Esophagus (tissue), 2 donors: ENCODE measurements at regions not wholly inside any gene's neighbourhood (a gene's known extent, or its start where the extent isn't known, plus 50 kb on each side); places are given as distances from the start of the nearest gene placed in this dataset.

Experiments used
- H3K27ac ChIP-seq, 2 donors: one replicate each; pipeline ENCODE4 v1.5.1; 2013; ENCODE audit warnings: low read depth in 2 of 2, mild to moderate bottlenecking in 2 of 2, inconsistent platforms in 1 of 2, low read length in 1 of 2, moderate library complexity in 1 of 2
- H3K27me3 ChIP-seq, 2 donors: one replicate each; pipeline ENCODE4 v1.6.1; 2013; ENCODE audit warnings: low read length in 2 of 2, control low read depth in 1 of 2, mild to moderate bottlenecking in 1 of 2; ENCODE audit not compliant: insufficient read depth in 2 of 2, control insufficient read depth in 1 of 2
- H3K36me3 ChIP-seq, 2 donors: one replicate each; pipeline ENCODE4 v1.6.1; 2013; ENCODE audit warnings: low read length in 1 of 2; ENCODE audit not compliant: control insufficient read depth in 2 of 2, insufficient read depth in 2 of 2
- H3K4me1 ChIP-seq, 2 donors: one replicate each; pipeline ENCODE4 v1.6.1; 2013; ENCODE audit warnings: low read length in 1 of 2; ENCODE audit not compliant: control insufficient read depth in 2 of 2, insufficient read depth in 2 of 2
- H3K4me3 ChIP-seq, 2 donors: one replicate each; pipeline ENCODE4 v1.5.1; 2013; ENCODE audit warnings: low read length in 2 of 2, mild to moderate bottlenecking in 2 of 2, low read depth in 1 of 2, moderate library complexity in 1 of 2
- H3K9me3 ChIP-seq, 2 donors: one replicate each; pipeline ENCODE4 v1.6.1; 2013; ENCODE audit warnings: mild to moderate bottlenecking in 2 of 2, low read depth in 1 of 2, low read length in 1 of 2, moderate library complexity in 1 of 2; ENCODE audit not compliant: control insufficient read depth in 2 of 2, insufficient read depth in 1 of 2
- WGBS, 2 donors: extraction: QIAGEN DNeasy Blood & Tissue Kit; methylation state at CpG; one replicate each; pipeline ENCODE4 v1.1.7; 2013; 5-methylcytosine and 5-hydroxymethylcytosine counted together
- donor health status: healthy with polysubstance abuse.
- donor health status: Bipolar disorder and iron deficiency.

- Histone ChIP-seq H3K4me3 (no peak overlapping the region), H3K4me1 (no peaks in the 10 kb centered on the region), H3K9me3 (no peaks in the 10 kb centered on the region), H3K36me3 (no peaks in the 10 kb centered on the region), H3K27ac (no peak overlapping the region), H3K27me3 (no peaks in the 10 kb centered on the region)
- 58 to 67% methylated on average over 2 of the region's 2 CpGs for WGBS, 2 donors
These were observed 59.8 kb upstream of the GPM6A start for GRCh38 chr4:175871774-175872405.

GRCh38 chr4:175873707-175874106, 61.6 kb upstream of the GPM6A start:
- H3K27me3 ChIP-seq = no peaks in the 10 kb centered on the region
- no peak overlapping the region for H3K27ac ChIP-seq
- H3K4me3 ChIP-seq = no peak overlapping the region
- no peaks in the 10 kb centered on the region for H3K4me1 ChIP-seq
- no peaks in the 10 kb centered on the region for H3K36me3 ChIP-seq
- 74 to 81% methylated on average over 1 of the region's 1 CpG for WGBS, 2 donors
- H3K9me3 ChIP-seq = peaks cover 0 to 4% of the 10 kb centered on the region in 2 donors

- peaks cover 0 to 4% of the 10 kb centered on the region in 2 donors for H3K9me3 ChIP-seq
- H3K4me3 ChIP-seq = no peak overlapping the region
- no peak overlapping the region for H3K27ac ChIP-seq
- H3K4me1 ChIP-seq = no peaks in the 10 kb centered on the region
- H3K36me3 ChIP-seq = no peaks in the 10 kb centered on the region
- no peaks in the 10 kb centered on the region for H3K27me3 ChIP-seq
- WGBS, 2 donors = 47 to 52% methylated on average over 5 of the region's 5 CpGs
These were observed 62.2 kb upstream of the GPM6A start for GRCh38 chr4:175874306-175874705.

DNA sequence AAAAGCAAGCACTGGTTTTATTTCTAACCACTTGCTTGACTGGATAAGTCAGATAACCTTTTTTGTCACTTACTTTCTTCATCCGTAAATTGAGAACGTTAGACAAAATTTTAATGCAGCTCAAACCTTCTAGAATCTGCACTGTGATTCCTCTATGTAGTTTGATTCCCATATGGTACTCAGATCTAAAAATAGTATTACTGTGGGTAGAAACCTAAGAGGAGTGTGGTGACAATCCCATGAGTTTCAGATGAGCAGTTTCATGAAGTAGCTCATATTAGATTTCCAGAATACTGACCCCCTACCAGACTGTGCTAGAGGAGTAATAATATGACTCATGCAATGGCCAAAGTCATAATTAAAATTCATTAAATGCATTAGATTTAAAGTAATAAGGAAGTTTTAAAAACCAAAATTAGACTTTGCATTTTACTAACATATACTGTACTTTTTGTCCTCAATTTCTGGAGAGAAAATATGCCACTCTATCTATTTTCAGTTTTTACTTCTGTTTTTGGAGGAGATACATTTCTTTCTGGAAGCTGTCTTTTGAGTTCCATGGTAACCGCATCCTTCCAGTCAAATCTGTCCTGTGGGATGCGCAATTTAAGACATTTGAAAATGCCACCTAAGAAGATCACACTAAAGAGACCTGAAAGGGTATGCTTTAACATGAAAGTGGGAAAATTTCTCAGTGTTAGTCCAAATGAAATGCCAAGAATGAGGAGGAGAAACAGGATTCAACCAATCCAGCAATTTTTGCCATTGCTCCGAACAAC, 64.1 kb upstream of the GPM6A start:
- no peaks in the 10 kb centered on the region for H3K27me3 ChIP-seq
- H3K4me3 ChIP-seq = no peak overlapping the region
- H3K36me3 ChIP-seq = no peaks in the 10 kb centered on the region
- no peak overlapping the region for H3K27ac ChIP-seq
- no peaks in the 10 kb centered on the region for H3K4me1 ChIP-seq
- H3K9me3 ChIP-seq = peaks cover 0 to 4% of the 10 kb centered on the region in 2 donors
- WGBS, 2 donors = 93 to 94% methylated on average over 5 of the region's 5 CpGs

GRCh38 chr4:175882891-175883290, 70.8 kb upstream of the GPM6A start:
- no peaks in the 10 kb centered on the region for H3K27me3 ChIP-seq
- H3K9me3 ChIP-seq = peaks cover 0 to 4% of the 10 kb centered on the region in 2 donors
- H3K27ac ChIP-seq = no peak overlapping the region
- no peak overlapping the region for H3K4me3 ChIP-seq
- H3K4me1 ChIP-seq = no peaks in the 10 kb centered on the region
- no peaks in the 10 kb centered on the region for H3K36me3 ChIP-seq

DNA sequence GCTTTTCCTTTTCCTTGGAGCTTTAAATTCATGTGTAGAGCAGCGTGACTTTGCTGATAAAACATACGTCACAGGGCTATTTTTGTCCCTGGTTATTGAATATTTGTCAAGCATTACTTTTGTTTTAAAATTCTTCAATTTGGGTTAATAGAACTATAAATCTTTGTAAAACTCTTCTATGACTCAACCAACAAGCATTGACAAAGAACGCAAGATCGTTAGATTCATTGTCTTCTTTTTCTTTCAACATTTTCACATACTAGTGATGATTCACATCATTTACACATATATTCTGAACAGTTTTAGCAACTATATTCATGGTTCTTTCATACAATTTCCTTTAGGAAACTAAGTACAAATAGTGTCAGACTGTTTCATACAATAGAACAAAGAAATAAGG, 72.0 kb upstream of the GPM6A start:
- no peaks in the 10 kb centered on the region for H3K27me3 ChIP-seq

GRCh38 chr4:175891231-175891630, 79.2 kb upstream of the GPM6A start:
- Histone ChIP-seq H3K9me3 (no peaks in the 10 kb centered on the region), H3K36me3 (no peaks in the 10 kb centered on the region), H3K4me3 (no peak overlapping the region), H3K27me3 (no peaks in the 10 kb centered on the region), H3K27ac (no peak overlapping the region), H3K4me1 (no peaks in the 10 kb centered on the region)
- WGBS, 2 donors = 85 to 86% methylated on average over 4 of the region's 4 CpGs

More for the DNA sequence above, 72.0 kb upstream of the GPM6A start:
- no peaks in the 10 kb centered on the region for H3K36me3 ChIP-seq
- no peaks in the 10 kb centered on the region for H3K4me1 ChIP-seq
- 65 to 67% methylated on average over 4 of the region's 4 CpGs for WGBS, 2 donors
- no peak overlapping the region for H3K27ac ChIP-seq
- no peaks in the 10 kb centered on the region for H3K9me3 ChIP-seq
- no peak overlapping the region for H3K4me3 ChIP-seq

DNA sequence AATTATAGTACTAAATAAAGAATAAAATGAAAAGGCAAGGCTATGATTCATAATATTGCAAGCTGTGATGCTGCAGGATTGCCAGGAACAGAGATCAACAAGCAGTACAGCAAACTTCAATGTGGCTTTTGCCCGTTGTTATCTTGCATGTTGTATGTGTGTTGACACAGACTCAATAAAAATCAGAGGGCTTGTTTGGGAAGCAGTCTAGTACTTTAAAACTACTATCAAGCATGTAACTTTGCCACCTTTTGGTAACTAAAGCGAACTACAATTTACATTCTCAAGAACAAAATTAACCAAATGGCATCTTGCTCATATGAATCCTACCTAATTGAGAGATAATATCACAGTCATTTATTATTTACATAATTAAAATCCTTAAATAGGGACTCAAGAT, 79.8 kb upstream of the GPM6A start:
- H3K27ac ChIP-seq = no peak overlapping the region
- no peak overlapping the region for H3K4me3 ChIP-seq
- 9 to 11% methylated on average over 2 of the region's 2 CpGs for WGBS, 2 donors
- H3K4me1 ChIP-seq = no peaks in the 10 kb centered on the region
- no peaks in the 10 kb centered on the region for H3K9me3 ChIP-seq
- H3K27me3 ChIP-seq = no peaks in the 10 kb centered on the region
- no peaks in the 10 kb centered on the region for H3K36me3 ChIP-seq

GRCh38 chr4:175905925-175906324, 93.9 kb upstream of the GPM6A start:
- H3K27ac ChIP-seq = no peak overlapping the region
- H3K9me3 ChIP-seq = no peaks in the 10 kb centered on the region
- H3K4me3 ChIP-seq = no peak overlapping the region
- no peaks in the 10 kb centered on the region for H3K27me3 ChIP-seq
- H3K36me3 ChIP-seq = no peaks in the 10 kb centered on the region
- 72 to 85% methylated on average over 2 of the region's 2 CpGs for WGBS, 2 donors
- no peaks in the 10 kb centered on the region for H3K4me1 ChIP-seq

- WGBS, 2 donors = 85 to 89% methylated on average over 5 of the region's 5 CpGs
- Histone ChIP-seq H3K9me3 (no peaks in the 10 kb centered on the region), H3K27me3 (no peaks in the 10 kb centered on the region), H3K4me3 (no peak overlapping the region), H3K4me1 (no peaks in the 10 kb centered on the region), H3K27ac (no peak overlapping the region), H3K36me3 (no peaks in the 10 kb centered on the region)
These were observed 94.3 kb upstream of the GPM6A start for GRCh38 chr4:175906384-175906783.
